ENCODE measurements at regions not wholly inside any gene's neighbourhood (a gene's known extent, or its start where the extent isn't known, plus 50 kb on each side); places are given as distances from the start of the nearest gene placed in this dataset.

DNA sequence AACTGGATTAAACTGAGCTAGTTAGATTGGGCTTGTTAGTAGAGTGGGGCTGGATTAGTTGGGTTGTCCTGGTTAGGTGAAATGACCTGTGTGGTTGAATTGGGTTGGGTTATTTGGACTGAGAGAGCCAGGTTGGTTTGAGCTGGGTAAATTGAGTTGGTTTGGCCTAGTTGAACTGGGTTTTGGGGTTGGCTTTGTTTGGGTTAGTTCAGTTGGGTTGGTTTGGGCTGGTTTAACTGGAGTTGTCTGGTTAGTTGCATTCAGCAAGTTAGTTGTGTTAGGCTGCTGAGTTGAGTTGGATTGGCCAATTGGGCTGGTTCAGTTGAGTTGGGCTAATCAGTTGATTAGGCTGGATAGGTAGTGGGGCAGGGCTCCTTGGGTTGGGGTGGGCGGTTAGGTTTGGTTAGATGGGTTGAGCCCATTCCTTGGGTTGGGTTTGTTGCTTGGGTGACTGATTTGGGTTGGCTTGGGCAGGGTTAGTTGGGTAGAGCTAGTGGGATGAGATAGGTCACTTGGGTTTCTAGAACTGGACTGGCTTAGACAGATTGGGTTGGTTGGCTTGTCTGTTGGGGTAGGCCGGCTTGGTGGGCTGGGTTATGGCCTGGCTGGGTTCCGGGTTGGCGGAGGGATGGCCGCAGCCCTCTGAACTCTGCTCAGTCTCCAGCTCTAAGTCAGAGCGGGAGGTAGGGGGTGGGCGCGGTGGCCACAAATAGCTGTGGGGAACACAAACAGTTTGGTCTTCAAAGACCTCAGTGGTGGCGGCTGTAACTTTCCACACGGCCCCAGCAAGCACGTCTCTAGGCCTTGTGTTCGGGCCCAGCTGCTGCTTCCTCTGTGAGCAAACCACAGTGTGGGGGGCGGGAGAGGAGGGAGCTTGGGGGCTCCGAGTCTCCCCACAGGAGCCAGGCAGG, 67.2 kb upstream of the RUNX3 start:
- no peaks in the 10 kb centered on the region for H3F3A ChIP-seq (ENCODE audit: insufficient read depth, low read length)
- H3K4me1 ChIP-seq (ENCODE audit: low read length) = no peaks in the 10 kb centered on the region
- H3K27me3 ChIP-seq (replicated peaks; ENCODE audit: insufficient read depth, low read length) = 0 out of 2 replicates have a peak, but pooled peaks cover 3% of the 10 kb centered on the region
- H3K9ac ChIP-seq (ENCODE audit: low read length) = no peak overlapping the region
- H3K36me3 ChIP-seq (replicated peaks; ENCODE audit: insufficient read depth, low read length) = no peaks in the 10 kb centered on the region
- TF ChIP-seq EZH2 (optimal IDR thresholded peaks at IDR 0.05; ENCODE audit: low read depth, low read length) (no peak), EZH2phosphoT487 (IDR thresholded peaks at IDR 0.05; ENCODE audit: low read length) (no peak), CTCF (IDR thresholded peaks at IDR 0.05; ENCODE audit: low read length) (no peak)
- no peak for DNase-seq
- no peak overlapping the region for H3K4me3 ChIP-seq (ENCODE audit: low read length)
- no peaks in the 10 kb centered on the region for H3K9me3 ChIP-seq (replicated peaks; ENCODE audit: insufficient read depth, low read length)
- no peak overlapping the region for H2AFZ ChIP-seq (ENCODE audit: low read length)
- H3K27ac ChIP-seq (ENCODE audit: low read length) = no peak overlapping the region
- no peaks in the 10 kb centered on the region for H3K9me2 ChIP-seq (replicated peaks; ENCODE audit: insufficient read depth, low read length)
- H3K79me2 ChIP-seq (ENCODE audit: low read length) = no peaks in the 10 kb centered on the region
- H3K4me2 ChIP-seq (ENCODE audit: low read depth, low read length) = no peak overlapping the region
- H4K20me1 ChIP-seq (ENCODE audit: insufficient read depth, low read length) = no peaks in the 10 kb centered on the region

DNA sequence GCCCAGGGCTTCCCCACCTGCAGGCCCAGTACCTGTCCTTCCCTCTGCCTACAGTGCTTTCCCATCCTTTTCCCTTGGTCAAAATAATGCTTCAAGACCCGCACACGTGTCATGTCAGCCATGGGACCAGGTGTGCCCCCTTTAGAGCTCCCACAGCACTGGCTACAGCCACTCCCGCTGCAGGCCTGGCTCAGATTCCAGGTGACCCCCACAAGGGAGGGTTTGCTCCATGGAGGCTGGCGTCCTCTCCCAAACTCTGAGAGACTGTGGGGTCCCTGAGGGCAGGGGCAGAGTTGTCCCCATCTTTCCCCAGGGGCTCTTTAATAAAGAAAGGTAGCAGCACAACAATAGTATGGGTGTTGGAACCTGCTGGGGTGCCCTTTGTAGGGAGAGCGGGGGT, 66.4 kb upstream of the RUNX3 start:
- H3K9me2 ChIP-seq (replicated peaks; ENCODE audit: insufficient read depth, low read length) = no peaks in the 10 kb centered on the region
- no peaks in the 10 kb centered on the region for H3K9me3 ChIP-seq (replicated peaks; ENCODE audit: insufficient read depth, low read length)
- no peaks in the 10 kb centered on the region for H4K20me1 ChIP-seq (ENCODE audit: insufficient read depth, low read length)
- no peaks in the 10 kb centered on the region for H3K36me3 ChIP-seq (replicated peaks; ENCODE audit: insufficient read depth, low read length)
- no peaks in the 10 kb centered on the region for H3F3A ChIP-seq (ENCODE audit: insufficient read depth, low read length)
- no peak overlapping the region for H3K4me2 ChIP-seq (ENCODE audit: low read depth, low read length)
- no peak overlapping the region for H3K4me3 ChIP-seq (ENCODE audit: low read length)
- peaks cover 11% of the 10 kb centered on the region; the same call in 1 of the 2 replicates for H3K27me3 ChIP-seq (replicated peaks; ENCODE audit: insufficient read depth, low read length)
- TF ChIP-seq EZH2 (optimal IDR thresholded peaks at IDR 0.05; ENCODE audit: low read depth, low read length) (no peak), EZH2phosphoT487 (IDR thresholded peaks at IDR 0.05; ENCODE audit: low read length) (no peak), CTCF (IDR thresholded peaks at IDR 0.05; ENCODE audit: low read length) (no peak)
- no peaks in the 10 kb centered on the region for H3K79me2 ChIP-seq (ENCODE audit: low read length)
- H2AFZ ChIP-seq (ENCODE audit: low read length) = no peak overlapping the region
- no peak overlapping the region for H3K27ac ChIP-seq (ENCODE audit: low read length)
- no peaks in the 10 kb centered on the region for H3K4me1 ChIP-seq (ENCODE audit: low read length)
- no peak overlapping the region for H3K9ac ChIP-seq (ENCODE audit: low read length)
- no peak for DNase-seq

GRCh38 chr1:24995661-24996060, 65.6 kb upstream of the RUNX3 start:
- H3K9me2 ChIP-seq (replicated peaks; ENCODE audit: insufficient read depth, low read length) = no peaks in the 10 kb centered on the region
- TF ChIP-seq EZH2phosphoT487 (IDR thresholded peaks at IDR 0.05; ENCODE audit: low read length) (no peak), CTCF (IDR thresholded peaks at IDR 0.05; ENCODE audit: low read length) (no peak), EZH2 (optimal IDR thresholded peaks at IDR 0.05; ENCODE audit: low read depth, low read length) (no peak)
- no peaks in the 10 kb centered on the region for H3F3A ChIP-seq (ENCODE audit: insufficient read depth, low read length)
- no peak overlapping the region for H3K9ac ChIP-seq (ENCODE audit: low read length)
- DNase-seq = no peak
- peaks cover 11% of the 10 kb centered on the region; the same call in 1 of the 2 replicates for H3K27me3 ChIP-seq (replicated peaks; ENCODE audit: insufficient read depth, low read length)
- H4K20me1 ChIP-seq (ENCODE audit: insufficient read depth, low read length) = no peaks in the 10 kb centered on the region
- no peaks in the 10 kb centered on the region for H3K9me3 ChIP-seq (replicated peaks; ENCODE audit: insufficient read depth, low read length)
- no peak overlapping the region for H3K27ac ChIP-seq (ENCODE audit: low read length)
- no peak overlapping the region for H2AFZ ChIP-seq (ENCODE audit: low read length)
- H3K4me2 ChIP-seq (ENCODE audit: low read depth, low read length) = no peak overlapping the region
- no peak overlapping the region for H3K4me3 ChIP-seq (ENCODE audit: low read length)
- H3K79me2 ChIP-seq (ENCODE audit: low read length) = no peaks in the 10 kb centered on the region
- no peaks in the 10 kb centered on the region for H3K36me3 ChIP-seq (replicated peaks; ENCODE audit: insufficient read depth, low read length)
- H3K4me1 ChIP-seq (ENCODE audit: low read length) = no peaks in the 10 kb centered on the region

Measured in MM.1S (cell line).